Neural progenitor cell (in vitro differentiated cells): ENCODE measurements at regions not wholly inside any gene's neighbourhood (a gene's known extent, or its start where the extent isn't known, plus 50 kb on each side); places are given as distances from the start of the nearest gene placed in this dataset.

Experiments
- CTCF ChIP-seq: fragments of 200-600 bp; sonication (generic); IDR thresholded peaks from 2 replicates; pipeline ENCODE4 v1.5.1; 2017; ENCODE audit warnings: antibody characterized with exemption, mild to moderate bottlenecking
- EZH2phosphoT487 ChIP-seq: fragments of 200-600 bp; sonication (generic); IDR thresholded peaks from 2 replicates; pipeline ENCODE4 v1.6.1; 2017; ENCODE audit warnings: antibody characterized with exemption

GRCh38 chr7:67841896-67842295 is 845.3 kb downstream of the TYW1 start:
- TF ChIP-seq CTCF (no peak), EZH2phosphoT487 (no peak)
